Upper lobe of left lung (tissue), 4 donors: ENCODE measurements at regions not wholly inside any gene's neighbourhood (a gene's known extent, or its start where the extent isn't known, plus 50 kb on each side); places are given as distances from the start of the nearest gene placed in this dataset.

ENCODE experiments used
- POLR2A ChIP-seq, 4 donors: fragments of 450-650 bp; IDR thresholded peaks; one replicate each; pipeline ENCODE4 v1.5.1; 2016 to 2017; ENCODE audit warnings: antibody characterized with exemption in 4 of 4, mild to moderate bottlenecking in 2 of 4
- POLR2AphosphoS5 ChIP-seq, 2 donors: sonication (generic); formaldehyde crosslinking; IDR thresholded peaks; one replicate each; pipeline ENCODE4 v1.5.1; 2017; ENCODE audit warnings: antibody characterized with exemption in 2 of 2
- TF ChIP-seq, protein P1 (sequence below), 6 experiments: fragments of 450-650 bp in 4 of 6; fragments of 200-600 bp in 2 of 6; sonication (generic) in 2 of 6; IDR thresholded peaks; one replicate each; pipeline ENCODE4 v1.5.1; 2016 to 2019; ENCODE audit warnings: antibody characterized with exemption in 6 of 6

DNA sequence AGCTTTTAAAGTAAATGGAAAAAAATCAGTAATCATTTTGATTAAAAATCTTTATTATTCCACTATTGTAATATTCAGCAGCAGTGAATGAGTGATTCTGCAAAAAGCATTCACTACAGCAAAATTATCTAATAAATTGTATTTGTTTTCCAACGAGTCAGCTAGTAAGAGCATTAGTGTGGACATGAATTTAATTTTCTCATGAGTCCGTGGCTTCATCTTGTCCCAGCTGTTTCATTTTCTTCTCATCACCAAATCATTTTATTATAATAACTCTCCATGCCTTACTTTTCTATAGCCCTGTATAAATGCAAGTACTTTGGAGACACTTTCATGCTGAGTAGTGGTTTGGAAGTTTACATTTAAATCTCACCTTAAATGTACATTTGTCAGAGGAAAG, 66.2 kb downstream of the FANCF start:
- TF ChIP-seq, protein P1, sequence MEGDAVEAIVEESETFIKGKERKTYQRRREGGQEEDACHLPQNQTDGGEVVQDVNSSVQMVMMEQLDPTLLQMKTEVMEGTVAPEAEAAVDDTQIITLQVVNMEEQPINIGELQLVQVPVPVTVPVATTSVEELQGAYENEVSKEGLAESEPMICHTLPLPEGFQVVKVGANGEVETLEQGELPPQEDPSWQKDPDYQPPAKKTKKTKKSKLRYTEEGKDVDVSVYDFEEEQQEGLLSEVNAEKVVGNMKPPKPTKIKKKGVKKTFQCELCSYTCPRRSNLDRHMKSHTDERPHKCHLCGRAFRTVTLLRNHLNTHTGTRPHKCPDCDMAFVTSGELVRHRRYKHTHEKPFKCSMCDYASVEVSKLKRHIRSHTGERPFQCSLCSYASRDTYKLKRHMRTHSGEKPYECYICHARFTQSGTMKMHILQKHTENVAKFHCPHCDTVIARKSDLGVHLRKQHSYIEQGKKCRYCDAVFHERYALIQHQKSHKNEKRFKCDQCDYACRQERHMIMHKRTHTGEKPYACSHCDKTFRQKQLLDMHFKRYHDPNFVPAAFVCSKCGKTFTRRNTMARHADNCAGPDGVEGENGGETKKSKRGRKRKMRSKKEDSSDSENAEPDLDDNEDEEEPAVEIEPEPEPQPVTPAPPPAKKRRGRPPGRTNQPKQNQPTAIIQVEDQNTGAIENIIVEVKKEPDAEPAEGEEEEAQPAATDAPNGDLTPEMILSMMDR (IDR thresholded peaks at IDR 0.05) = no peak
- TF ChIP-seq POLR2A (IDR thresholded peaks at IDR 0.05) = no peak
- TF ChIP-seq POLR2AphosphoS5 (IDR thresholded peaks at IDR 0.05) = no peak
